Hippocampal formation (tissue), 2 donors: ENCODE measurements at regions not wholly inside any gene's neighbourhood (a gene's known extent, or its start where the extent isn't known, plus 50 kb on each side); places are given as distances from the start of the nearest gene placed in this dataset.
"Not testable (repeated sequence)": the region's sequence is repeated elsewhere in the genome, so short reads cannot be mapped to it uniquely, and the experiment has no call there.

Experiments
- DNase-seq, 2 donors: peaks; one replicate each; lab custom pipeline; 2025; lab: John Stamatoyannopoulos, UW

- DNase-seq = no peak
These were observed 747.4 kb upstream of the NECTIN3 start for GRCh38 chr3:110324171-110324705.

GRCh38 chr3:110327870-110328269 is 743.7 kb upstream of the NECTIN3 start:
- no peak for DNase-seq

- DNase-seq = not testable (repeated sequence)
These were observed 740.1 kb upstream of the NECTIN3 start for GRCh38 chr3:110331562-110331961.

GRCh38 chr3:110332629-110333028 is 739.0 kb upstream of the NECTIN3 start:
- DNase-seq = no peak

GRCh38 chr3:110341047-110341446 is 730.6 kb upstream of the NECTIN3 start:
- no peak for DNase-seq

GRCh38 chr3:110343376-110343775 is 728.2 kb upstream of the NECTIN3 start:
- no peak for DNase-seq

GRCh38 chr3:110343945-110344344 is 727.7 kb upstream of the NECTIN3 start:
- no peak for DNase-seq

- no peak for DNase-seq
These were observed 727.1 kb upstream of the NECTIN3 start for GRCh38 chr3:110344487-110344886.

GRCh38 chr3:110344897-110345767 is 726.5 kb upstream of the NECTIN3 start:
- DNase-seq = no peak

- no peak for DNase-seq
These were observed 722.3 kb upstream of the NECTIN3 start for GRCh38 chr3:110349295-110349694.

GRCh38 chr3:110352841-110353604 is 718.6 kb upstream of the NECTIN3 start:
- DNase-seq = no peak

- DNase-seq = no peak
These were observed 708.9 kb upstream of the NECTIN3 start for GRCh38 chr3:110362751-110363150.

- not testable (repeated sequence) for DNase-seq
These were observed 704.3 kb upstream of the NECTIN3 start for GRCh38 chr3:110367289-110367688.

GRCh38 chr3:110375751-110376518 is 695.7 kb upstream of the NECTIN3 start:
- DNase-seq = no peak

- DNase-seq = no peak
These were observed 693.1 kb upstream of the NECTIN3 start for GRCh38 chr3:110378481-110378880.

GRCh38 chr3:110381992-110382391 is 689.6 kb upstream of the NECTIN3 start:
- no peak for DNase-seq

- no peak for DNase-seq
These were observed 688.3 kb upstream of the NECTIN3 start for GRCh38 chr3:110383356-110383755.

- DNase-seq = no peak
These were observed 687.0 kb upstream of the NECTIN3 start for GRCh38 chr3:110384601-110385000.

GRCh38 chr3:110389005-110389404 is 682.6 kb upstream of the NECTIN3 start:
- no peak for DNase-seq

GRCh38 chr3:110390372-110390771 is 681.2 kb upstream of the NECTIN3 start:
- no peak for DNase-seq

- no peak for DNase-seq
These were observed 680.6 kb upstream of the NECTIN3 start for GRCh38 chr3:110391042-110391441.
